RWPE2 (cell line): ENCODE measurements at regions not wholly inside any gene's neighbourhood (a gene's known extent, or its start where the extent isn't known, plus 50 kb on each side); places are given as distances from the start of the nearest gene placed in this dataset.
"Not testable (repeated sequence)": the region's sequence is repeated elsewhere in the genome, so short reads cannot be mapped to it uniquely, and the experiment has no call there.

Source experiments
- ATAC-seq: fragments of 200-7000 bp; cut with Tn5 transposase; 3 replicates; pipeline ENCODE4 v1.9.1; 2021; ENCODE audit warnings: low read depth
- DNase-seq: peaks from one replicate; pipeline ENCODE4 v3.0.0-alpha.2; 2020; ENCODE audit warnings: low spot score
- H3K27ac ChIP-seq: fragments of 450-650 bp; 2 replicates; pipeline ENCODE4 v1.5.1; 2017; ENCODE audit warnings: mild to moderate bottlenecking; ENCODE audit not compliant: poor library complexity, severe bottlenecking
- H3K27me3 ChIP-seq: fragments of 250-450 bp; sonication (Bioruptor Pico); 2 replicates; pipeline ENCODE4 v1.5.1; 2021; ENCODE audit warnings: mild to moderate bottlenecking, moderate library complexity; ENCODE audit not compliant: insufficient read depth, poor library complexity, severe bottlenecking
- H3K36me3 ChIP-seq: fragments of 250-450 bp; sonication (Bioruptor Pico); 2 replicates; pipeline ENCODE4 v1.5.1; 2020; ENCODE audit warnings: low read depth, mild to moderate bottlenecking, moderate library complexity
- H3K4me1 ChIP-seq: fragments of 250-450 bp; sonication (Bioruptor Pico); 2 replicates; pipeline ENCODE4 v1.5.1; 2021; ENCODE audit warnings: mild to moderate bottlenecking, moderate library complexity; ENCODE audit not compliant: insufficient read depth, poor library complexity, severe bottlenecking
- H3K4me3 ChIP-seq: fragments of 250-450 bp; sonication (Bioruptor Pico); 2 replicates; pipeline ENCODE4 v1.5.1; 2021; ENCODE audit warnings: mild to moderate bottlenecking, moderate library complexity; ENCODE audit not compliant: severe bottlenecking
- H3K9me3 ChIP-seq: fragments of 250-450 bp; sonication (Bioruptor Pico); 2 replicates; pipeline ENCODE4 v1.5.1; 2021; ENCODE audit warnings: mild to moderate bottlenecking, moderate library complexity; ENCODE audit not compliant: severe bottlenecking
- TF ChIP-seq, protein P1 (sequence below): fragments of 450-650 bp; IDR thresholded peaks from one replicate; pipeline ENCODE4 v1.5.1; 2017; ENCODE audit warnings: mild to moderate bottlenecking, moderate library complexity; ENCODE audit not compliant: poor library complexity, severe bottlenecking

GRCh38 chr6:74596588-74596987 lies 609.3 kb downstream of the COL12A1 start:
- Histone ChIP-seq H3K4me3 (no peak overlapping the region), H3K9me3 (no peaks in the 10 kb centered on the region), H3K27ac (peak overlapping the region; percentile 43), H3K36me3 (no peaks in the 10 kb centered on the region), H3K27me3 (no peaks in the 10 kb centered on the region), H3K4me1 (peaks cover 13% of the 10 kb centered on the region)
- TF ChIP-seq, protein P1, sequence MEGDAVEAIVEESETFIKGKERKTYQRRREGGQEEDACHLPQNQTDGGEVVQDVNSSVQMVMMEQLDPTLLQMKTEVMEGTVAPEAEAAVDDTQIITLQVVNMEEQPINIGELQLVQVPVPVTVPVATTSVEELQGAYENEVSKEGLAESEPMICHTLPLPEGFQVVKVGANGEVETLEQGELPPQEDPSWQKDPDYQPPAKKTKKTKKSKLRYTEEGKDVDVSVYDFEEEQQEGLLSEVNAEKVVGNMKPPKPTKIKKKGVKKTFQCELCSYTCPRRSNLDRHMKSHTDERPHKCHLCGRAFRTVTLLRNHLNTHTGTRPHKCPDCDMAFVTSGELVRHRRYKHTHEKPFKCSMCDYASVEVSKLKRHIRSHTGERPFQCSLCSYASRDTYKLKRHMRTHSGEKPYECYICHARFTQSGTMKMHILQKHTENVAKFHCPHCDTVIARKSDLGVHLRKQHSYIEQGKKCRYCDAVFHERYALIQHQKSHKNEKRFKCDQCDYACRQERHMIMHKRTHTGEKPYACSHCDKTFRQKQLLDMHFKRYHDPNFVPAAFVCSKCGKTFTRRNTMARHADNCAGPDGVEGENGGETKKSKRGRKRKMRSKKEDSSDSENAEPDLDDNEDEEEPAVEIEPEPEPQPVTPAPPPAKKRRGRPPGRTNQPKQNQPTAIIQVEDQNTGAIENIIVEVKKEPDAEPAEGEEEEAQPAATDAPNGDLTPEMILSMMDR, result no peak
- no peak for DNase-seq
- no peak for ATAC-seq

- H3K27ac ChIP-seq, H3K36me3 ChIP-seq, H3K9me3 ChIP-seq, ATAC-seq, DNase-seq, H3K4me3 ChIP-seq, H3K27me3 ChIP-seq: not testable (repeated sequence)
- peaks cover 13% of the 10 kb centered on the region for H3K4me1 ChIP-seq
Measured at GRCh38 chr6:74594350-74594749, 611.5 kb downstream of the COL12A1 start.

DNA sequence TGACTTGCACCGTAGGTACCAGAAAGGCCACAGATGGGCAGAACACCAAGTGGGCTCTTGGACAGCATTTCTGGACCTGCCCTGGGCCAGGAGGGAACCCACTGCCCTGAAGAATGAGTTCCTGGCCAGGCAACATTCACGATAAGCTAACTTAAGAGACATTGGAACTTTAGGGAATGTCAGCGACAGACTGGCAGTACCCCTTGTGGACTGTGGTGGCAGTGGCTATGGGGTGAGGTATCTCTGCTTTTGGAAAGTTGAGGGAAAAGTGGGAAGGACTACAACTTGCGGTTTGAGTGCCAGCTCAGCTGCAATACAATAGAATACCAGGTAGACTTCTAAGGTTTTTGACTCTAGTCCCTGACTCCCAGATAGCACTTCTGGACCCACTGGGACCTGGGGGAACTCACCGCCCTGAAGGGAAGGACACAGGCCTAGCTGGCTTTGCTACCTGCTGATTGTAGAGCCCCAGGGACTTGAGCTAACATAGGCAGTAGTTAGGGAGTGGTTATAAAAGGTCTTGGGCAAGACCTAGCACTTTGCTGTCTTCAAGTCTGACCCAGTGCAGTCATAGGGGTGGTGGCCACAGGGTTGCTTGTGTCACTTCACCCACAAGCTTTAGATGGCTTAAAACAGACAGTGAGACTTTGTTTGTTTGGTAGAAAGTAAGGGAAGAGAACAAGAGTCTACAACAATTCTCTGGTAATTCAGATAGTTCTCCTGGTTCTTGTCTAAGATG lies 617.6 kb downstream of the COL12A1 start:
- H3K9me3 ChIP-seq, result no peaks in the 10 kb centered on the region
- DNase-seq, result no peak
- ATAC-seq, result no peak
- H3K4me1 ChIP-seq, result no peaks in the 10 kb centered on the region
- H3K27ac ChIP-seq, result no peak overlapping the region
- TF ChIP-seq, protein P1, result no peak
- H3K4me3 ChIP-seq, result no peak overlapping the region
- no peaks in the 10 kb centered on the region for H3K27me3 ChIP-seq
- H3K36me3 ChIP-seq, result no peaks in the 10 kb centered on the region

DNA sequence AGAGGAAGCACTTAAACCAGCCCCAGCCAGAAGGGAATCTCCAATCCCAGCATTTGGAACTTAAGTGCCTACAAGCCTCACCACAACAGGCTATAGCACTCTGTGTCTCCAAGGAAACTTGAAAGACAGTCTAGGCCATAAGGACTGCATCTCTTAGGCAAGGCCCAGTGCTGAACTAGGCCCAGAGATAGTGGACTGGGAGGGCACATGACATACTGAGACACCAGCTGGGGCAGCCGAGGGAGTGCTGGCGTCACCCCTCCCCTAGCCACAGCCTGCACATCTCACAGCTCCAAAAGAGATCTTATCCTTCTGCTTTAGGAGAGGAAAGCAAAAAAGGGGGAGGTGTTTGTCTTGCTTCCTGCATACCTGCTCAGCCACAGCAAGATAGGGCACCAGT lies 618.5 kb downstream of the COL12A1 start:
- H3K4me3 ChIP-seq, result no peak overlapping the region
- H3K36me3 ChIP-seq, result no peaks in the 10 kb centered on the region
- TF ChIP-seq, protein P1, result no peak
- H3K27me3 ChIP-seq, result no peaks in the 10 kb centered on the region
- DNase-seq (no peak), ATAC-seq (no peak)
- H3K27ac ChIP-seq, result no peak overlapping the region
- no peaks in the 10 kb centered on the region for H3K4me1 ChIP-seq
- H3K9me3 ChIP-seq, result no peaks in the 10 kb centered on the region

- no peak overlapping the region for H3K4me3 ChIP-seq
- TF ChIP-seq, protein P1, result no peak
- DNase-seq, result no peak
- H3K36me3 ChIP-seq, result no peaks in the 10 kb centered on the region
- 0 out of 3 replicates have a peak, but pooled peaks have one; percentile 29 for ATAC-seq
- no peaks in the 10 kb centered on the region for H3K4me1 ChIP-seq
- H3K27me3 ChIP-seq, result no peaks in the 10 kb centered on the region
- H3K9me3 ChIP-seq, result no peaks in the 10 kb centered on the region
- no peak overlapping the region for H3K27ac ChIP-seq
Measured at GRCh38 chr6:74585753-74586152, 620.1 kb downstream of the COL12A1 start.
